GM04504 (cell line): ENCODE measurements at regions not wholly inside any gene's neighbourhood (a gene's known extent, or its start where the extent isn't known, plus 50 kb on each side); places are given as distances from the start of the nearest gene placed in this dataset.
"Not testable (repeated sequence)": the region's sequence is repeated elsewhere in the genome, so short reads cannot be mapped to it uniquely, and the experiment has no call there.

Experiments used
- DNase-seq: peaks from one replicate; pipeline ENCODE4 v3.0.0-alpha.2; 2012; ENCODE audit warnings: low read depth

GRCh38 chr5:75002271-75002670 is 50.1 kb downstream of the GCNT4 start:
- DNase-seq = no peak

- no peak for DNase-seq
Measured at GRCh38 chr5:74995926-74996325, 56.4 kb downstream of the GCNT4 start.

GRCh38 chr5:74994826-74995225 is 57.5 kb downstream of the GCNT4 start:
- DNase-seq = no peak

- no peak for DNase-seq
Measured at GRCh38 chr5:74993743-74994142, 58.6 kb downstream of the GCNT4 start.

GRCh38 chr5:74992791-74993190 is 59.6 kb downstream of the GCNT4 start:
- no peak for DNase-seq

GRCh38 chr5:74991522-74991921 is 60.8 kb downstream of the GCNT4 start:
- DNase-seq = no peak

GRCh38 chr5:74990194-74990593 is 62.2 kb downstream of the GCNT4 start:
- DNase-seq = no peak

- DNase-seq = no peak
Measured at GRCh38 chr5:74988273-74988983, 63.9 kb downstream of the GCNT4 start.

GRCh38 chr5:74978345-74978744 is 74.0 kb downstream of the GCNT4 start:
- no peak for DNase-seq

- DNase-seq = no peak
Measured at GRCh38 chr5:74977471-74977870, 74.9 kb downstream of the GCNT4 start.

- no peak for DNase-seq
Measured at GRCh38 chr5:74976651-74977050, 75.7 kb downstream of the GCNT4 start.

GRCh38 chr5:74975582-74975981 is 76.8 kb downstream of the GCNT4 start:
- DNase-seq = no peak

GRCh38 chr5:74974451-74975091 is 77.8 kb downstream of the GCNT4 start:
- no peak for DNase-seq

- DNase-seq = no peak
Measured at GRCh38 chr5:74973694-74974093, 78.7 kb downstream of the GCNT4 start.

GRCh38 chr5:74971947-74972460 is 80.4 kb downstream of the GCNT4 start:
- DNase-seq = no peak

GRCh38 chr5:74970891-74971290 is 81.5 kb downstream of the GCNT4 start:
- DNase-seq = not testable (repeated sequence)

- no peak for DNase-seq
Measured at GRCh38 chr5:74969726-74970125, 82.6 kb downstream of the GCNT4 start.

- DNase-seq = no peak
Measured at GRCh38 chr5:74966141-74967026, 86.0 kb downstream of the GCNT4 start.

GRCh38 chr5:74963407-74963806 is 89.0 kb downstream of the GCNT4 start:
- DNase-seq = no peak

GRCh38 chr5:74957906-74958305 is 91.7 kb upstream of the FAM169A start:
- no peak for DNase-seq

- no peak for DNase-seq
Measured at GRCh38 chr5:74957029-74957784, 91.0 kb upstream of the FAM169A start.

- no peak for DNase-seq
Measured at GRCh38 chr5:74956278-74956677, 90.1 kb upstream of the FAM169A start.
